HEK293 (cell line): ENCODE measurements at regions not wholly inside any gene's neighbourhood (a gene's known extent, or its start where the extent isn't known, plus 50 kb on each side); places are given as distances from the start of the nearest gene placed in this dataset.

Experiments
- ZNF10 ChIP-seq: fragments of 450-650 bp; formaldehyde crosslinking; IDR thresholded peaks from 2 replicates; pipeline ENCODE4 v1.5.1; 2017; ENCODE audit warnings: missing biosample characterization, missing genetic modification characterization
- ZNF138 ChIP-seq: fragments of 450-650 bp; formaldehyde crosslinking; IDR thresholded peaks from 2 replicates; pipeline ENCODE4 v1.5.1; 2016; ENCODE audit warnings: missing biosample characterization, missing genetic modification characterization, borderline replicate concordance
- TF ChIP-seq, protein P1 (sequence below): fragments of 450-650 bp; formaldehyde crosslinking; IDR thresholded peaks from 2 replicates; pipeline ENCODE4 v1.5.1; 2016; ENCODE audit warnings: missing biosample characterization, missing genetic modification characterization
- TF ChIP-seq, protein P2 (sequence below): fragments of 450-650 bp; formaldehyde crosslinking; IDR thresholded peaks from 2 replicates; pipeline ENCODE4 v1.5.1; 2016; ENCODE audit warnings: missing biosample characterization, missing genetic modification characterization
- TF ChIP-seq, protein P3 (sequence below): fragments of 450-650 bp; formaldehyde crosslinking; IDR thresholded peaks from 2 replicates; pipeline ENCODE4 v1.5.1; 2016; ENCODE audit warnings: missing biosample characterization, missing genetic modification characterization, low read depth

DNA sequence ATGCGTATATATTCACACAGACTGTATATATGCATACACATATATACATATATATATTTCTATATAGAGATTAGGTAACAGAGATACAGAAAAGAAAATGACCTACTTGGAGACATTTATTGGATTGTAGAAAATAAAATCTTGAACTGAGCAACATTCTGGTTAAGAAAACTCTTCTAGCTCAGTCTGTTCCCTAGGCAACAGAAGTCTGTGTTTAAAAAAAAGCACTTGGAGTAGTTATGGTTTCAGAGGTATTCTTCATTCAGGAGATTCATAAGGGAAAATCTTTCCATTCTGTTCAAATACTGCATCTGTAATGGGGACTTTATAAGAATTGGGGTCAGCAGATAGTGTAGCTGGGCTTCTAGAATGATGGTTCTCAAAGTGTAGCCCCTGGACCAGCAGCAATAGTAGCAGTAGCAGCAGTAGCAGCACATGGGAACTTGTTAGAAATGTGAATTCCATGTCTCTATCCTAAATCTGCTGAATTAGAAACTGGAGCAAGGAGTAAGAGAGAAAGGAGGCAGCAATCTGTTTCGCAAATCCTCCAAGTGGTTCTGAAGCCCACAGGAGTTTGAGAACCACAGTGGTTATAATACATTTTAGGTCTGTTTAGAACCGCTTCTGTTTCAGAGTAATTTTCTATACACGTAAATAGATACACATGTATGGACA, 112.8 kb upstream of the TMEM108 start:
- TF ChIP-seq ZNF10 (tag by site-specific recombination) (no peak), ZNF138 (tag by site-specific recombination) (no peak)
- TF ChIP-seq, protein P1, sequence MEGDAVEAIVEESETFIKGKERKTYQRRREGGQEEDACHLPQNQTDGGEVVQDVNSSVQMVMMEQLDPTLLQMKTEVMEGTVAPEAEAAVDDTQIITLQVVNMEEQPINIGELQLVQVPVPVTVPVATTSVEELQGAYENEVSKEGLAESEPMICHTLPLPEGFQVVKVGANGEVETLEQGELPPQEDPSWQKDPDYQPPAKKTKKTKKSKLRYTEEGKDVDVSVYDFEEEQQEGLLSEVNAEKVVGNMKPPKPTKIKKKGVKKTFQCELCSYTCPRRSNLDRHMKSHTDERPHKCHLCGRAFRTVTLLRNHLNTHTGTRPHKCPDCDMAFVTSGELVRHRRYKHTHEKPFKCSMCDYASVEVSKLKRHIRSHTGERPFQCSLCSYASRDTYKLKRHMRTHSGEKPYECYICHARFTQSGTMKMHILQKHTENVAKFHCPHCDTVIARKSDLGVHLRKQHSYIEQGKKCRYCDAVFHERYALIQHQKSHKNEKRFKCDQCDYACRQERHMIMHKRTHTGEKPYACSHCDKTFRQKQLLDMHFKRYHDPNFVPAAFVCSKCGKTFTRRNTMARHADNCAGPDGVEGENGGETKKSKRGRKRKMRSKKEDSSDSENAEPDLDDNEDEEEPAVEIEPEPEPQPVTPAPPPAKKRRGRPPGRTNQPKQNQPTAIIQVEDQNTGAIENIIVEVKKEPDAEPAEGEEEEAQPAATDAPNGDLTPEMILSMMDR (tag by site-specific recombination): no peak
- TF ChIP-seq, protein P2, sequence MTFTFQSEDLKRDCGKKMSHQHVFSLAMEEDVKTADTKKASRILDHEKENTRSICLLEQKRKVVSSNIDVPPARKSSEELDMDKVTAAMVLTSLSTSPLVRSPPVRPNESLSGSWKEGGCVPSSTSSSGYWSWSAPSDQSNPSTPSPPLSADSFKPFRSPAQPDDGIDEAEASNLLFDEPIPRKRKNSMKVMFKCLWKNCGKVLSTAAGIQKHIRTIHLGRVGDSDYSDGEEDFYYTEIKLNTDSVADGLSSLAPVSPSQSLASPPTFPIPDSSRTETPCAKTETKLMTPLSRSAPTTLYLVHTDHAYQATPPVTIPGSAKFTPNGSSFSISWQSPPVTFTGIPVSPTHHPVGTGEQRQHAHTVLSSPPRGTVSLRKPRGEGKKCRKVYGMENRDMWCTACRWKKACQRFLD (tag by site-specific recombination): no peak
- TF ChIP-seq, protein P3, sequence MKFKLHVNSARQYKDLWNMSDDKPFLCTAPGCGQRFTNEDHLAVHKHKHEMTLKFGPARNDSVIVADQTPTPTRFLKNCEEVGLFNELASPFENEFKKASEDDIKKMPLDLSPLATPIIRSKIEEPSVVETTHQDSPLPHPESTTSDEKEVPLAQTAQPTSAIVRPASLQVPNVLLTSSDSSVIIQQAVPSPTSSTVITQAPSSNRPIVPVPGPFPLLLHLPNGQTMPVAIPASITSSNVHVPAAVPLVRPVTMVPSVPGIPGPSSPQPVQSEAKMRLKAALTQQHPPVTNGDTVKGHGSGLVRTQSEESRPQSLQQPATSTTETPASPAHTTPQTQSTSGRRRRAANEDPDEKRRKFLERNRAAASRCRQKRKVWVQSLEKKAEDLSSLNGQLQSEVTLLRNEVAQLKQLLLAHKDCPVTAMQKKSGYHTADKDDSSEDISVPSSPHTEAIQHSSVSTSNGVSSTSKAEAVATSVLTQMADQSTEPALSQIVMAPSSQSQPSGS (tag by site-specific recombination): no peak
